Fibroblast of lung (primary cell): ENCODE measurements at regions not wholly inside any gene's neighbourhood (a gene's known extent, or its start where the extent isn't known, plus 50 kb on each side); places are given as distances from the start of the nearest gene placed in this dataset.

Experiments used
- DNase-seq, 2 donors: peaks; one replicate each; pipeline versions ENCODE4 v3.0.0 to v3.0.0-alpha.2; 2010; ENCODE audit warnings: low read depth in 2 of 2
- H2AFZ ChIP-seq: 2 replicates; pipeline ENCODE4 v1.5.1; 2012; ENCODE audit warnings: low read length, control low read depth, inconsistent platforms
- H3K27ac ChIP-seq: 2 replicates; pipeline ENCODE4 v1.5.1; 2011; ENCODE audit warnings: low read length, control low read depth; ENCODE audit not compliant: insufficient read depth
- H3K27me3 ChIP-seq: 2 replicates; pipeline ENCODE4 v1.5.1; 2011; ENCODE audit warnings: mild to moderate bottlenecking, low read length; ENCODE audit not compliant: control insufficient read depth, insufficient read depth
- H3K36me3 ChIP-seq: 2 replicates; pipeline ENCODE4 v1.5.1; 2011; ENCODE audit warnings: low read length; ENCODE audit not compliant: control insufficient read depth, insufficient read depth
- H3K4me1 ChIP-seq: 2 replicates; pipeline ENCODE4 v1.5.1; 2011; ENCODE audit warnings: low read length; ENCODE audit not compliant: control insufficient read depth, insufficient read depth; ENCODE audit errors: extremely low read depth
- H3K4me2 ChIP-seq: 2 replicates; pipeline ENCODE4 v1.5.1; 2011; ENCODE audit warnings: low read length, control low read depth; ENCODE audit not compliant: insufficient read depth; ENCODE audit errors: extremely low read depth
- H3K4me3 ChIP-seq, 4 experiments: fragments of 200-600 bp in 1 of 4; sonication (generic) in 1 of 4; replicated peaks in 1 of 4; 2 replicates each; pipeline ENCODE4 v1.5.1; 2011 to 2016; ENCODE audit warnings: low read length in 4 of 4, low read depth in 3 of 4, mild to moderate bottlenecking in 3 of 4, control low read depth in 2 of 4, inconsistent platforms in 1 of 4, mixed read lengths in 1 of 4; ENCODE audit not compliant: insufficient read depth in 1 of 4; ENCODE audit errors: control extremely low read depth in 1 of 4
- H3K79me2 ChIP-seq: 2 replicates; pipeline ENCODE4 v1.5.1; 2012; ENCODE audit warnings: mild to moderate bottlenecking, low read length, inconsistent platforms; ENCODE audit not compliant: control insufficient read depth, insufficient read depth
- H3K9ac ChIP-seq: 2 replicates; pipeline ENCODE4 v1.5.1; 2011; ENCODE audit warnings: mild to moderate bottlenecking, low read length, control low read depth; ENCODE audit not compliant: insufficient read depth
- H3K9me3 ChIP-seq: 2 replicates; pipeline ENCODE4 v1.5.1; 2012; ENCODE audit warnings: low read depth, low read length; ENCODE audit not compliant: control insufficient read depth, insufficient read depth
- H4K20me1 ChIP-seq: 2 replicates; pipeline ENCODE4 v1.5.1; 2011; ENCODE audit warnings: low read length; ENCODE audit not compliant: control insufficient read depth, insufficient read depth; ENCODE audit errors: extremely low read depth
- CTCF ChIP-seq, 2 donors: IDR thresholded peaks in 1 of 2; conservative IDR thresholded peaks in 1 of 2; 1 replicate in 1 of 2; 2 replicates in 1 of 2; pipeline ENCODE4 v1.5.1; 2011 to 2012; ENCODE audit warnings: low read length in 2 of 2, control low read depth in 1 of 2, inconsistent platforms in 1 of 2, low read depth in 1 of 2, mild to moderate bottlenecking in 1 of 2
- EZH2 ChIP-seq: IDR thresholded peaks from 2 replicates; pipeline ENCODE4 v1.5.1; 2012; ENCODE audit warnings: low read length, control low read depth, mild to moderate bottlenecking; ENCODE audit errors: missing control alignments

- Histone ChIP-seq H3K27me3 (peaks cover 3% of the 10 kb centered on the region), H3K9ac (no peak overlapping the region), H3K4me3 (no peak overlapping the region), H3K36me3 (no peaks in the 10 kb centered on the region), H3K4me2 (no peak overlapping the region), H3K27ac (no peak overlapping the region), H3K4me1 (no peaks in the 10 kb centered on the region), H3K9me3 (no peaks in the 10 kb centered on the region), H4K20me1 (no peaks in the 10 kb centered on the region), H2AFZ (no peak overlapping the region), H3K79me2 (no peaks in the 10 kb centered on the region)
- peak; percentile 29 to 42 for TF ChIP-seq CTCF (conservative IDR thresholded peaks at IDR 0.05 in 1 of 2, IDR thresholded peaks at IDR 0.05 in 1 of 2; ENCODE audit: low read depth in 1 of 2, low read length in 2 of 2)
- no peak for TF ChIP-seq EZH2
- no peak for DNase-seq
Observed at GRCh38 chr18:57910817-57911216, 107.7 kb upstream of the ATP8B1 start.

GRCh38 chr18:57910134-57910533, 107.0 kb upstream of the ATP8B1 start:
- H3K9me3 ChIP-seq, result no peaks in the 10 kb centered on the region
- H3K9ac ChIP-seq, result no peak overlapping the region
- no peak overlapping the region for H3K27ac ChIP-seq
- no peaks in the 10 kb centered on the region for H3K4me1 ChIP-seq
- no peak overlapping the region for H3K4me2 ChIP-seq
- H3K36me3 ChIP-seq, result no peaks in the 10 kb centered on the region
- no peak overlapping the region for H3K4me3 ChIP-seq
- H3K27me3 ChIP-seq, result peaks cover 3% of the 10 kb centered on the region
- no peaks in the 10 kb centered on the region for H3K79me2 ChIP-seq
- no peaks in the 10 kb centered on the region for H4K20me1 ChIP-seq
- TF ChIP-seq EZH2 (no peak), CTCF (conservative IDR thresholded peaks at IDR 0.05 in 1 of 2, IDR thresholded peaks at IDR 0.05 in 1 of 2; ENCODE audit: low read depth in 1 of 2, low read length in 2 of 2) (no peak)
- no peak overlapping the region for H2AFZ ChIP-seq
- DNase-seq, result no peak

GRCh38 chr18:57909620-57910019, 106.5 kb upstream of the ATP8B1 start:
- Histone ChIP-seq H3K36me3 (no peaks in the 10 kb centered on the region), H3K9ac (no peak overlapping the region), H3K79me2 (no peaks in the 10 kb centered on the region), H3K4me2 (no peak overlapping the region), H3K9me3 (no peaks in the 10 kb centered on the region), H3K27me3 (peaks cover 3% of the 10 kb centered on the region), H3K4me3 (no peak overlapping the region), H4K20me1 (no peaks in the 10 kb centered on the region), H2AFZ (no peak overlapping the region), H3K4me1 (no peaks in the 10 kb centered on the region), H3K27ac (no peak overlapping the region)
- TF ChIP-seq CTCF (conservative IDR thresholded peaks at IDR 0.05 in 1 of 2, IDR thresholded peaks at IDR 0.05 in 1 of 2; ENCODE audit: low read depth in 1 of 2, low read length in 2 of 2) (no peak), EZH2 (no peak)
- DNase-seq, result peak in 1 of 2 donors; percentile 68
